CD4-positive, alpha-beta T cell (primary cell): ENCODE measurements at regions not wholly inside any gene's neighbourhood (a gene's known extent, or its start where the extent isn't known, plus 50 kb on each side); places are given as distances from the start of the nearest gene placed in this dataset.

Experiments
- ATAC-seq: fragments of 200-7000 bp; cut with Tn5 transposase; one replicate; pipeline ENCODE4 v1.10.0; 2022; ENCODE audit warnings: mild to moderate bottlenecking; ENCODE audit not compliant: poor library complexity
- CTCF ChIA-PET: fragments of 350-600 bp; sonication (Branson Sonifier 250); formaldehyde crosslinking; loops from one replicate; lab custom pipeline; 2021; ENCODE audit warnings: antibody characterized with exemption, inconsistent platforms; lab: Charles Lee
- POLR2A ChIA-PET: fragments of 350-600 bp; sonication (Branson Sonifier 250); formaldehyde crosslinking; loops from one replicate; lab custom pipeline; 2021; ENCODE audit warnings: antibody characterized with exemption, inconsistent platforms; lab: Charles Lee
- DNase-seq, 14 experiments: peaks; one replicate each; pipeline ENCODE4 v3.0.0-alpha.2; 2013 to 2020; ENCODE audit warnings: mixed read lengths in 2 of 14
- H3K27ac ChIP-seq, 2 donors: one replicate each; pipeline versions ENCODE4 v1.5.1 to v1.7.0; 2013; ENCODE audit warnings: low read length in 2 of 2, low read depth in 1 of 2, mild to moderate bottlenecking in 1 of 2
- H3K27me3 ChIP-seq, 2 experiments: 1 replicate in 1 of 2; 2 replicates in 1 of 2; pipeline versions ENCODE4 v1.6.1 to v1.7.0; 2013; ENCODE audit warnings: low read length in 2 of 2, control low read depth in 1 of 2, mild to moderate bottlenecking in 1 of 2, moderate library complexity in 1 of 2; ENCODE audit not compliant: insufficient read depth in 2 of 2, control insufficient read depth in 1 of 2
- H3K36me3 ChIP-seq: one replicate; pipeline ENCODE4 v1.6.1; 2013; ENCODE audit warnings: low read length, control low read depth; ENCODE audit not compliant: insufficient read depth
- H3K4me1 ChIP-seq: one replicate; pipeline ENCODE4 v1.6.1; 2013; ENCODE audit warnings: low read length, control low read depth; ENCODE audit not compliant: insufficient read depth
- H3K4me3 ChIP-seq: one replicate; pipeline ENCODE4 v1.5.1; 2013; ENCODE audit warnings: mild to moderate bottlenecking, low read length, moderate library complexity
- H3K9me3 ChIP-seq, 2 experiments: 1 replicate in 1 of 2; 2 replicates in 1 of 2; pipeline versions ENCODE4 v1.6.1 to v1.7.0; 2013; ENCODE audit warnings: low read length in 2 of 2, mild to moderate bottlenecking in 2 of 2, control low read depth in 1 of 2, moderate library complexity in 1 of 2; ENCODE audit not compliant: control insufficient read depth in 1 of 2, insufficient read depth in 1 of 2
- H3K27ac Mint-ChIP-seq: one replicate; pipeline ENCODE4 v1.8.0; 2020; ENCODE audit warnings: mixed read lengths
- H3K27me3 Mint-ChIP-seq: one replicate; pipeline ENCODE4 v1.8.0; 2021; ENCODE audit warnings: mixed read lengths
- H3K36me3 Mint-ChIP-seq: one replicate; pipeline ENCODE4 v1.8.0; 2021; ENCODE audit warnings: low read depth, mixed read lengths
- H3K4me1 Mint-ChIP-seq: one replicate; pipeline ENCODE4 v1.8.0; 2021; ENCODE audit warnings: low read depth, mixed read lengths
- H3K4me3 Mint-ChIP-seq: one replicate; pipeline ENCODE4 v1.8.0; 2020; ENCODE audit warnings: mild to moderate bottlenecking, mixed read lengths
- H3K9me3 Mint-ChIP-seq: one replicate; pipeline ENCODE4 v1.8.0; 2020; ENCODE audit warnings: mixed read lengths
- intact Hi-C, 2 experiments: fragments of 100-400 bp; cut with DNase I in 1 of 2; cut with micrococcal nuclease in 1 of 2; formaldehyde crosslinking; loops; one replicate each; pipeline versions ENCODE4 v1.15.1 to v1.9.0; 2023 to 2025; cut with DNase I, micrococcal nuclease
- TF ChIP-seq, protein P1 (sequence below): fragments of 200-600 bp; IDR thresholded peaks from one replicate; pipeline ENCODE4 v1.8.0; 2022; ENCODE audit warnings: antibody characterized with exemption, mild to moderate bottlenecking

DNA sequence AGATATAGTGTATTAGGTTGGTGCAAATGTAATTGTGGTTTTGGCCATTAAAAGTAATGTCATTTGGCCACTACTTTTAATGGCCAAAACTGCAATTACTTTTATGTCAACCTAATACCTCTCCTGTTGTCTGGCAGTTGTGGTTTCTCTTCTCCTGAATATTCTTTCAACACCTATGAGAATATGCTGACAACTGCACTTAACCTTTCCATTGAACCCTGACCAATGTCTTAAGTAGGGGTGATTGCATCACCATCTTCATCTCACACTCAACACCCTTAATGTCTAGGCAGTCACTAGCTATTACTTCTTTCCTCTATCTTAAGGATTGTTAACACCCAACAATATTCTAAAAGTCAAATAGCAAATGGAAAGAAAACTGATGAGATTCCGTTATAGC lies 200.5 kb upstream of the HSF2 start:
- H3K36me3 Mint-ChIP-seq = no peaks in the 10 kb centered on the region
- H3K9me3 Mint-ChIP-seq = no peaks in the 10 kb centered on the region
- no peaks in the 10 kb centered on the region for H3K9me3 ChIP-seq
- no peaks in the 10 kb centered on the region for H3K27me3 ChIP-seq
- H3K4me1 Mint-ChIP-seq = no peaks in the 10 kb centered on the region
- ATAC-seq (no peak), DNase-seq (no peak)
- POLR2A ChIA-PET = no interaction called here
- no peak overlapping the region for H3K4me3 ChIP-seq
- no peak overlapping the region for H3K4me3 Mint-ChIP-seq
- TF ChIP-seq, protein P1, sequence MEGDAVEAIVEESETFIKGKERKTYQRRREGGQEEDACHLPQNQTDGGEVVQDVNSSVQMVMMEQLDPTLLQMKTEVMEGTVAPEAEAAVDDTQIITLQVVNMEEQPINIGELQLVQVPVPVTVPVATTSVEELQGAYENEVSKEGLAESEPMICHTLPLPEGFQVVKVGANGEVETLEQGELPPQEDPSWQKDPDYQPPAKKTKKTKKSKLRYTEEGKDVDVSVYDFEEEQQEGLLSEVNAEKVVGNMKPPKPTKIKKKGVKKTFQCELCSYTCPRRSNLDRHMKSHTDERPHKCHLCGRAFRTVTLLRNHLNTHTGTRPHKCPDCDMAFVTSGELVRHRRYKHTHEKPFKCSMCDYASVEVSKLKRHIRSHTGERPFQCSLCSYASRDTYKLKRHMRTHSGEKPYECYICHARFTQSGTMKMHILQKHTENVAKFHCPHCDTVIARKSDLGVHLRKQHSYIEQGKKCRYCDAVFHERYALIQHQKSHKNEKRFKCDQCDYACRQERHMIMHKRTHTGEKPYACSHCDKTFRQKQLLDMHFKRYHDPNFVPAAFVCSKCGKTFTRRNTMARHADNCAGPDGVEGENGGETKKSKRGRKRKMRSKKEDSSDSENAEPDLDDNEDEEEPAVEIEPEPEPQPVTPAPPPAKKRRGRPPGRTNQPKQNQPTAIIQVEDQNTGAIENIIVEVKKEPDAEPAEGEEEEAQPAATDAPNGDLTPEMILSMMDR = no peak
- intact Hi-C loops = no loop called here
- H3K27ac ChIP-seq = no peak overlapping the region
- CTCF ChIA-PET = no interaction called here
- H3K27me3 Mint-ChIP-seq = no peaks in the 10 kb centered on the region
- H3K36me3 ChIP-seq = no peaks in the 10 kb centered on the region
- H3K4me1 ChIP-seq = no peaks in the 10 kb centered on the region
- H3K27ac Mint-ChIP-seq = no peak overlapping the region

DNA sequence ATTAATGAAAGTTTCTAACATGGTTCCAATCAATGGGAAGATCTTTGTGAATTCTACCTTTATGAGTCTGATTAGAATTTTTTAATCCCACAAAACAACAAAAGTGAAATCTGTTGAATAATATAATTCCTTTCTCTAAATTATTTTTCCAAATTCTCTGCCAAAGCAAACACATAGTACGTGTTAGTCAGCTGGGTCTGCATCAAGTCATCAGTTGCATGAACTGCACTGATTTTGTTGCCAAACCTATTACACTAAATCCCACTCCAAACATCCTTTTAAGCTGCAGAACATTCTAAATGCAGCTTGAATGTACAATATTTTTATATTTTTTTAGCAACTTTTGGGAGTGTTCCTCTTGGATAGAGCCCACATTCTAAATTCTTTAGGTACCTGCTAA lies 199.0 kb upstream of the HSF2 start:
- TF ChIP-seq, protein P1 = no peak
- POLR2A ChIA-PET = no interaction called here
- no peak overlapping the region for H3K4me3 ChIP-seq
- no peak overlapping the region for H3K27ac ChIP-seq
- no peaks in the 10 kb centered on the region for H3K9me3 ChIP-seq
- no peaks in the 10 kb centered on the region for H3K27me3 ChIP-seq
- intact Hi-C loops = no loop called here
- no peaks in the 10 kb centered on the region for H3K4me1 ChIP-seq
- Mint-ChIP-seq H3K9me3 (peaks cover 2% of the 10 kb centered on the region), H3K27me3 (peaks cover 4% of the 10 kb centered on the region), H3K4me1 (no peaks in the 10 kb centered on the region), H3K27ac (no peak overlapping the region), H3K36me3 (no peaks in the 10 kb centered on the region), H3K4me3 (no peak overlapping the region)
- ATAC-seq (no peak), DNase-seq (no peak)
- CTCF ChIA-PET = no interaction called here
- no peaks in the 10 kb centered on the region for H3K36me3 ChIP-seq

DNA sequence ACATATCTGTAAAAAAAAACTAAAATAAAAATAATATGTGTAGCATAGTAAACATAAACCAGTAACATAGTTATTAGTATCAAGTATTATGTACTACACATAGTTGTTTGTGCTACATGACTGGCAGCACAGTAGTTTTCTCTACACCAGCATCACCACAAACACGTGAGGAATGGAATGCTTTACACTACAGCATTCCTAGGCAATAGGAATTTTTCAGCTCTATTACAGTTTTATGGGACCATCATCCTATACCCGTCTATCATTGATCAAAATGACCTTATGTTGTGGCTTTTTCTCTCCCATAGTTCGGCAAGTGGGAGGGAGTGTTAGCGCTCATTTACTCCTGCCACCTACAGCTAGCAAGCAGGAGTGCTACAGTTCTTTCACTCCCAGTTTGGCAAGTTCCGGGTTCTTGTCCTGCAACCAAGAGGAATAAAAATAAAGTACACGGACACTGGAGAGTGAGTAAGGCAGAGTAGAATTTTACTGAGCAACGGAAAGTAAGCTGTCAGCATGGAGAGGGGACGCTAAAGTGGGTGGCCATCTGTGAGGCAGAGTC lies 196.8 kb upstream of the HSF2 start:
- H3K4me1 Mint-ChIP-seq = no peaks in the 10 kb centered on the region
- no peaks in the 10 kb centered on the region for H3K36me3 Mint-ChIP-seq
- Histone ChIP-seq H3K4me1 (no peaks in the 10 kb centered on the region), H3K4me3 (no peak overlapping the region), H3K36me3 (no peaks in the 10 kb centered on the region), H3K9me3 (no peaks in the 10 kb centered on the region), H3K27me3 (no peaks in the 10 kb centered on the region), H3K27ac (no peak overlapping the region)
- ATAC-seq (no peak), DNase-seq (no peak)
- H3K9me3 Mint-ChIP-seq = peaks cover 2% of the 10 kb centered on the region
- peaks cover 4% of the 10 kb centered on the region for H3K27me3 Mint-ChIP-seq
- ChIA-PET POLR2A (no interaction called here), CTCF (no interaction called here)
- intact Hi-C loops = no loop called here
- no peak overlapping the region for H3K4me3 Mint-ChIP-seq
- H3K27ac Mint-ChIP-seq = no peak overlapping the region
- TF ChIP-seq, protein P1 = no peak
